Esophagus squamous epithelium (tissue), 5 donors: ENCODE measurements at regions not wholly inside any gene's neighbourhood (a gene's known extent, or its start where the extent isn't known, plus 50 kb on each side); places are given as distances from the start of the nearest gene placed in this dataset.
A peak's percentile ranks its signal among the peaks of the same experiment; 100 is the strongest.

ENCODE experiments used
- DNase-seq: peaks from one replicate; lab custom pipeline; 2025; lab: John Stamatoyannopoulos, UW
- H3K27ac ChIP-seq, 4 donors: fragments of 200-600 bp; sonication (generic); one replicate each; pipeline ENCODE4 v1.5.1; 2016 to 2019; ENCODE audit warnings: mild to moderate bottlenecking in 1 of 4
- H3K27me3 ChIP-seq, 4 donors: fragments of 200-600 bp; sonication (generic); 1 replicate in 3 of 4; 2 replicates in 1 of 4; pipeline versions ENCODE4 v1.5.1 to v1.6.0; 2017 to 2021; ENCODE audit warnings: antibody characterized with exemption in 1 of 4
- H3K36me3 ChIP-seq, 3 donors: fragments of 200-600 bp; sonication (generic); one replicate each; pipeline ENCODE4 v1.5.1; 2016 to 2019
- H3K4me1 ChIP-seq, 3 donors: fragments of 200-600 bp; sonication (generic); one replicate each; pipeline ENCODE4 v1.5.1; 2017 to 2019
- H3K4me3 ChIP-seq, 4 donors: fragments of 200-600 bp; sonication (generic); 1 replicate in 3 of 4; 2 replicates in 1 of 4; pipeline ENCODE4 v1.5.1; 2016 to 2019; ENCODE audit warnings: mild to moderate bottlenecking in 2 of 4, moderate library complexity in 1 of 4
- H3K9me3 ChIP-seq, 3 donors: fragments of 200-600 bp; sonication (generic); one replicate each; pipeline ENCODE4 v1.5.1; 2016 to 2019
- POLR2A ChIP-seq, 4 donors: fragments of 450-650 bp; IDR thresholded peaks; one replicate each; pipeline ENCODE4 v1.6.1; 2017; ENCODE audit warnings: antibody characterized with exemption in 4 of 4, mild to moderate bottlenecking in 4 of 4, moderate library complexity in 3 of 4
- WGBS, 2 donors: methylation state at CpG; one replicate each; pipeline ENCODE4 v1.1.5; 2018; 5-methylcytosine and 5-hydroxymethylcytosine counted together
- intact Hi-C: fragments of 100-400 bp; cut with DNase I; formaldehyde crosslinking; loops from one replicate; pipeline ENCODE4 v1.15.0; 2022
- TF ChIP-seq, protein P1 (sequence below), 6 experiments: fragments of 450-650 bp in 4 of 6; fragments of 200-600 bp in 2 of 6; sonication (generic) in 2 of 6; IDR thresholded peaks; one replicate each; pipeline ENCODE4 v1.5.1; 2016 to 2019; ENCODE audit warnings: antibody characterized with exemption in 6 of 6, mild to moderate bottlenecking in 4 of 6, moderate library complexity in 4 of 6
- donor health status: DM: yes; HTN: yes; CAD: no.

DNA sequence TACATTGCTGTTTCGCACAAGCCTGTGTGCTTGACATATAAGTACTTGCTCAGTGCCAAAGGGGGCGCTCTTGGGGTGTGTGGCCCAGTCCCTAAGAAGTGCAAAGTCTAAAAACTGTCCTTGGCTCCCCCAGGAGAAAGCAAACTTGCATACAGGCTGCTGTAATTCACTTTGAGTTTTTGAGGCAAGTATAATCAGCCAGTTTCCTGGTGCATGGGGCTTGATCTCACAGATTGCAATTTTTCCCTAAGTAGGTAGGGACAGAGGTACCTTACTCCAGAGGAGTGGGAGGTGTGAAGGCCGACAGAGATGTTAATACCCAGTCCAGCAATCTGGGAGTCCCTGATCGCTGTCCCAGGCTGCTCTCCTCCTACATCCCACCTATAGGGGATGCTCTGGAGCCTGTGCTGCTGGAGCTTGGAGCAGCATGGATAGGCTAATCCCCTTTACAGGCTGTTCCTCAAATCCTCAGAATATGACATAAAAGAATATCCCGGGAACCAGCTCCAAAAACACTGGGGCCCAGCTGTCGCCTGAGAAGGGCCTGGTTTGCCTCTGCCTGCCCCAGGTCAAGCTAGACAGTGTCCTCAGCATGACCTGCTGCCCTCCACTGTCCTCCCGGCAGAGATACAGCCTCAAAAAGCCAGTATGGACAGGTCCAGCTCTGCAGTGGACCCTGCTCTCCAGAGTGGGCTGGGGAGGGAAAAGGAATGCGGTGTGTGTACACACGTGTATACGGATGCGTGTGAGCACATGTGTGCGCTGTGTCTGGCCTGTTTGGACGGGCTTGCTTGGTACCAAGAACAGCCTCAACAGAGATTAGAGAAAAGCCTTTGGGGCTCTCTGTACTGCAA lies 136.5 kb upstream of the HAAO start:
- 33 to 40% methylated on average over 7 to 8 of the region's 13 CpGs for WGBS, 2 donors
- intact Hi-C loops, result loop anchor here (5.0 kb wide), 1 partner anchor 72 kb away; no protein-coding TSS in a partner anchor
- Histone ChIP-seq H3K9me3 (no peaks in the 10 kb centered on the region), H3K4me1 (peaks cover 79 to 100% (median 95%) of the 10 kb centered on the region in 3 donors), H3K4me3 (no peak overlapping the region), H3K27ac (peak overlapping the region; percentile 77 to 93 (median 86)), H3K36me3 (no peaks in the 10 kb centered on the region), H3K27me3 (no peaks in the 10 kb centered on the region)
- DNase-seq, result no peak
- no peak for TF ChIP-seq POLR2A (IDR thresholded peaks at IDR 0.05)
- TF ChIP-seq, protein P1, sequence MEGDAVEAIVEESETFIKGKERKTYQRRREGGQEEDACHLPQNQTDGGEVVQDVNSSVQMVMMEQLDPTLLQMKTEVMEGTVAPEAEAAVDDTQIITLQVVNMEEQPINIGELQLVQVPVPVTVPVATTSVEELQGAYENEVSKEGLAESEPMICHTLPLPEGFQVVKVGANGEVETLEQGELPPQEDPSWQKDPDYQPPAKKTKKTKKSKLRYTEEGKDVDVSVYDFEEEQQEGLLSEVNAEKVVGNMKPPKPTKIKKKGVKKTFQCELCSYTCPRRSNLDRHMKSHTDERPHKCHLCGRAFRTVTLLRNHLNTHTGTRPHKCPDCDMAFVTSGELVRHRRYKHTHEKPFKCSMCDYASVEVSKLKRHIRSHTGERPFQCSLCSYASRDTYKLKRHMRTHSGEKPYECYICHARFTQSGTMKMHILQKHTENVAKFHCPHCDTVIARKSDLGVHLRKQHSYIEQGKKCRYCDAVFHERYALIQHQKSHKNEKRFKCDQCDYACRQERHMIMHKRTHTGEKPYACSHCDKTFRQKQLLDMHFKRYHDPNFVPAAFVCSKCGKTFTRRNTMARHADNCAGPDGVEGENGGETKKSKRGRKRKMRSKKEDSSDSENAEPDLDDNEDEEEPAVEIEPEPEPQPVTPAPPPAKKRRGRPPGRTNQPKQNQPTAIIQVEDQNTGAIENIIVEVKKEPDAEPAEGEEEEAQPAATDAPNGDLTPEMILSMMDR (IDR thresholded peaks at IDR 0.05), result peak in 4 of 6 experiments; percentile 22 to 35 (median 26)

DNA sequence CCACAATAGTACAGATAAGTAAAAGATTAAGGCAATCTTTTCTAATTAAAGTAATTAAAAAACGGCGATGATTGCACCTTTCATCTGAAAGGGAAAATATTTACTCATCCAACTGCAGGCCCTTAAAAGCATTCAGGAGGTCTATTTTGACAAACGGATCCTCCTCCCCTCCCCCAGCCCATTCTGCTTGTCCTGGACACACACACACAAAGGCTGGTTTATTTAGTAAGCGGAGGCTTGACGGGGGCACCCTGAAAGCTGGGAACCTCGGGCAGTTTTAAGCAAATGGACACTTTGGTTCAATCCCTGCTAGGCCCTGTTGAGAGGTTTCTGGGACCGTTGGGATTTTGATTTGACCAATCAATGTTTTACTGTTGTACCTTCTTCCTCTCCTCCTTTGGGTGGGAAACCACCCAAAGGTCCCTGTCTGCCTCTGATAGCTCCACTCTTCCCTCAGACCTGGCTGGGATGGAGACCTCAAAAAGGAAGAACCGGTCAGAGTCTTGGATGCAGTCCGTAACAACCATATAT lies 135.8 kb upstream of the HAAO start:
- no peak for TF ChIP-seq POLR2A (IDR thresholded peaks at IDR 0.05)
- TF ChIP-seq, protein P1 (IDR thresholded peaks at IDR 0.05), result no peak
- Histone ChIP-seq H3K36me3 (no peaks in the 10 kb centered on the region), H3K4me1 (peaks cover 78 to 100% (median 95%) of the 10 kb centered on the region in 3 donors), H3K27ac (peak overlapping the region; percentile 77 to 93 (median 86)), H3K27me3 (no peaks in the 10 kb centered on the region), H3K4me3 (no peak overlapping the region), H3K9me3 (no peaks in the 10 kb centered on the region)
- intact Hi-C loops, result loop anchor here (5.0 kb wide), 1 partner anchor 71 kb away; no protein-coding TSS in a partner anchor
- no peak for DNase-seq
- 42 to 49% methylated on average over 9 of the region's 9 CpGs for WGBS, 2 donors

DNA sequence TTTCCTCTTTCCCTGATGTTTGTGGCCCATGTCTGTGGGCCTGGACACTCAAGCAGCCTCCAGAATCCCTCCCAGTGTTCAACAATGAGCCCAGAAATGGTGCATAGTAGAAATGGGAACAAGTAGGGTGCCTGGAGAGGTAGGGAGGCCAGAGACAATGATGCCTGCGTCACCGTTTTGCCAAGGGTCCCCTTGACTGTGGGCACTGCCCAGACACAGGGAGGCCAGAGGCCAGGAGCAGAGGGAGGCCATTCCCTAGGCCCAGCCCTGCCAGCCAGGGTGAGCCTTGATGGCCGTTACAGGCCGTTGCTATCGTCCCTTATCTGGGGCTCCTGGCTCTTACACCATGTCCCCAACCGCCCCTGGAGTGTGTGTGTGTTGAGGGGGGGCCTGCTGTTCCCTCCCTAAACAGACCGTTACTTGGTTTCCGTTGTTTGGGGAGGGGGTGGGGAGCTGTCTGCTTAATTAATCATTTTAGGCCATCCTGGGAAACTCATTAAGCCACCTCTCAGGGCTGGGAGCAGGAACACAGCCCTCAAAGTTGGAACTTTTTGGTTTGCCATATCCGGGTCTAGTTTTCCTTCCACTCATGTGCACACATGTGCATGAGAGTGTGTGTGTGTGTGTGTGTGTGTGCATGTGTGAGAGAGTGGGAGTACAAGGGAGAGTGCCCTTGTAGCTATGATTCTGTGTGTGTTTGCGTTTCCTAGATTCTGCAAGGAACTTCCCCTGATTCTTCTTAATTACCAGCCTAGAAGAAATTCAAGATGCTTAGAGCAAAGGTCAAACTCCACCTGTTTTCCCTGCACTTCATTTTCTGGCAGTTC lies 135.2 kb upstream of the HAAO start:
- Histone ChIP-seq H3K27me3 (no peaks in the 10 kb centered on the region), H3K36me3 (no peaks in the 10 kb centered on the region), H3K4me1 (peaks cover 80 to 100% (median 95%) of the 10 kb centered on the region in 3 donors), H3K9me3 (no peaks in the 10 kb centered on the region), H3K27ac (peak overlapping the region; percentile 81 to 93 (median 88)), H3K4me3 (no peak overlapping the region)
- TF ChIP-seq, protein P1 (IDR thresholded peaks at IDR 0.05), result no peak
- TF ChIP-seq POLR2A (IDR thresholded peaks at IDR 0.05), result no peak
- intact Hi-C loops, result loop anchor here (5.0 kb wide), 1 partner anchor 70 kb away; no protein-coding TSS in a partner anchor
- DNase-seq, result no peak
- 45 to 67% methylated on average over 7 to 10 of the region's 10 CpGs for WGBS, 2 donors

DNA sequence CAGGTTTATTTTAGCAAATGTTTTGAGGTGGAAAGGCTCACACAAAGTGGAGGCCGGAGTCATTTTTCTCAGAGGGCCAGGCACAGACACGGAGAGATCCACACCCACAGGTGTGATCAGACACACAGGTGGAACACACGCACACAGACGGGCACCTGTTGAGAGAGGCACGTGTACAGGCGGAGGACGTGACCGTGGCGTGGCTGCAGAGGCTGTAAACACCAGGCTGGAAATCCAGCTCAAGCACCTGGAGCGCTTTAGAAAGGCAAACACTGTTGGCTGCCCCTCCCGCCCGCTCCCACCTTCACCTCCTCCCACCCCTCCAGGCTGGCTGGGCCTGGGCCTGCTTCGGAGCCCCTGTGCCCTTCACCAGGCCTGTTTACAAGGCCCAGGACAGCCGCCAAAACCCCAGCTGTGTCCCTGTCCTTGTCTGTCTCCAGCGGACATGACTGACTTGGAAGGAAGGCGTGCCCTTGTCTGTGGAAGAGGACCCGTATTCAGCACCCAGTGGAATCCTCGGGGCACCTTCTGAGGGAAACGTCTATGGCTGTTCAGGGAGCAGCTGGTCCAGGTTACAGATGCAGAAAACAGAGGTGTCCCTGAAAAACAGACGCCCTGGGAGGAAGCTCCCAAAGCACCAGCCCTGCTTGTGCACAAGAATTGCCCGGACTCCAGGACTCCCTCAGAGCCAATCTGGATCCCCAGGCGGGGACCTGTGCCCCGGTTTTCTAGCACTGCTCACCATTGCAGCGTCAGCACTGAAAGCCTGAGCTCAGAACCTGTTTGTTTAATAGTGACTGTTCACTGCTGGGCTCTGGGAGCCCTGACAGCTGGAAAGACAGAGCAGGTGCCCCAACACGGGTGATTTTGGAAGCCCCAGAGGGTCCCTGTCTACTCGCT lies 134.3 kb upstream of the HAAO start:
- WGBS, 2 donors, result 30 to 33% methylated on average over 8 to 12 of the region's 26 CpGs
- Histone ChIP-seq H3K27ac (peak overlapping the region; percentile 81 to 93 (median 88)), H3K27me3 (no peaks in the 10 kb centered on the region), H3K36me3 (no peaks in the 10 kb centered on the region), H3K9me3 (no peaks in the 10 kb centered on the region), H3K4me3 (no peak overlapping the region), H3K4me1 (peaks cover 72 to 100% (median 88%) of the 10 kb centered on the region in 3 donors)
- no peak for DNase-seq
- intact Hi-C loops, result loop anchor here (5.0 kb wide), 1 partner anchor 69 kb away; no protein-coding TSS in a partner anchor
- no peak for TF ChIP-seq POLR2A (IDR thresholded peaks at IDR 0.05)
- TF ChIP-seq, protein P1 (IDR thresholded peaks at IDR 0.05), result no peak
